ENCODE measurements at regions not wholly inside any gene's neighbourhood (a gene's known extent, or its start where the extent isn't known, plus 50 kb on each side); places are given as distances from the start of the nearest gene placed in this dataset.

GRCh38 chr9:89554307-89555035, 50.3 kb upstream of the GADD45G start:
- DNase-seq (ENCODE audit: extremely low read depth, insufficient read length): no peak
- TF ChIP-seq CTCF (IDR thresholded peaks at IDR 0.05; ENCODE audit: insufficient read depth, low read length, poor library complexity, severe bottlenecking): no peak

DNA sequence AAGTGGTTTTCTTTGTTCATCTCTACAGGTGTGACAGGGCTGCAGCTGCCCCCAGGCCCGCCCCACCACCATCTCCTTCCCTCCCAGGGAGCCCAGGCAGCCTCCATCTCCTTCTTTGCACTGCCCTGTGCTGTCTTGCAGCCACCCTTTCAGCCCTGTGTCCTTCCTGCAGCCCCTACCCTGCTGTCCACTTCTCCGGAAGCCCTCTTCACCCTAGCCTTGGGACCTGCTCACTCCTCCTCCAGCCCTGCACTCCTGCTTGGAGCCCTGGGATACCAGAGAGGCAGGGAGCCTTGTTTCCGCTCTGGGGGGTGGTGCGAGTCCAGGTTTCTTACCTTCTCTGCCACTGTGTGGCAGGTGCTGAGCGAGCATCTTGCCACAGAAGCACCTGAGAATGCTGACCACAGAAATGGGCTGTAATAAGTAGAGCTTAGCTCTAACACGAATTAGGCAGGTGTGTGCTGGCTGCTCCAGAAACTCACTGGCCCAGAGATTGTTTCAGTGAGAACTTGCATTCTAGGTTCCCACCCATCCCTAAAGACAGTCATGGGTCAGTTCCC, 51.3 kb upstream of the GADD45G start:
- no peak for TF ChIP-seq CTCF (IDR thresholded peaks at IDR 0.05; ENCODE audit: insufficient read depth, low read length, poor library complexity, severe bottlenecking)
- no peak overlapping the region for H3K4me3 ChIP-seq (replicated peaks; ENCODE audit: low read depth, low read length)

More at GRCh38 chr9:89554307-89555035, 50.3 kb upstream of the GADD45G start:
- Histone ChIP-seq H3K36me3 (ENCODE audit: control insufficient read depth, insufficient read depth, low read length) (no peaks in the 10 kb centered on the region), H3K27me3 (replicated peaks; ENCODE audit: control insufficient read depth, insufficient read depth, low read length) (no peaks in the 10 kb centered on the region; the same call in 1 of the 2 replicates), H3K4me3 (replicated peaks; ENCODE audit: low read depth, low read length) (no peak overlapping the region)

GRCh38 chr9:89550346-89550927, 52.5 kb upstream of the SEMA4D start:
- Histone ChIP-seq H3K4me3 (replicated peaks; ENCODE audit: low read depth, low read length) (no peak overlapping the region), H3K36me3 (ENCODE audit: control insufficient read depth, insufficient read depth, low read length) (no peaks in the 10 kb centered on the region), H3K27me3 (replicated peaks; ENCODE audit: control insufficient read depth, insufficient read depth, low read length) (no peaks in the 10 kb centered on the region)
- TF ChIP-seq CTCF (IDR thresholded peaks at IDR 0.05; ENCODE audit: insufficient read depth, low read length, poor library complexity, severe bottlenecking): no peak
- no peak for DNase-seq (ENCODE audit: extremely low read depth, insufficient read length)

More for the DNA sequence above, 51.3 kb upstream of the GADD45G start:
- no peak for DNase-seq (ENCODE audit: extremely low read depth, insufficient read length)
- no peaks in the 10 kb centered on the region for H3K36me3 ChIP-seq (ENCODE audit: control insufficient read depth, insufficient read depth, low read length)
- no peaks in the 10 kb centered on the region; the same call in 1 of the 2 replicates for H3K27me3 ChIP-seq (replicated peaks; ENCODE audit: control insufficient read depth, insufficient read depth, low read length)

DNA sequence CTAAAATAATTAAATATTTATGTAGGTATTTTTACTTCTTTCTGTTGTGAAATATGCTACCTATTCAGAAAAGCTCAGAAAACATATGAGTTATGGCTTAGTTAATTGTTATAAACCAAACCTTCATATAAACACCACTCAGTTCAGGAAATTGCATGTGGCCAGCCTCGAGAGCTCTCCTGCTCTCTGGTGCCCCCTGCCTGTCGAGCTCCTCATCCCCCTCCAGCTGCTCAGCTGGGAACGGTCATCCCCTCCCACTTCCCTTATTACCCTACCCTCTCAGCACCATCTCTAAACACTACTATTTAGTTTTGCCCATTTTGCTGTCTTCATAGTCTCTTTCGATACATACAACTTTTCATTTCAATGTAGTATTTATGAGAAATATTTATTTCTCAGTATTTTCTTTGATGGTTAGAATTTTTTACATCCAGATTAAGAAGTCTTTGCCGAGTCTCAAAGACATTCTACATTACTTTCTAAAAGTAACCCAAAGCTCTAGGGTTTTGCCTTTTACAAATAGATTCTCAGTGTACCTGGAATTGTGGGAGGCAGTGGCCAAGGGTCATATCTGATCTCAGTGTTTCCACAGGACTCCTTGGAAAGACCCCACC, 51.2 kb upstream of the SEMA4D start:
- TF ChIP-seq CTCF (IDR thresholded peaks at IDR 0.05; ENCODE audit: insufficient read depth, low read length, poor library complexity, severe bottlenecking): peak; percentile 95
- DNase-seq (ENCODE audit: extremely low read depth, insufficient read length): peak; percentile 74
- Histone ChIP-seq H3K4me3 (replicated peaks; ENCODE audit: low read depth, low read length) (no peak overlapping the region), H3K36me3 (ENCODE audit: control insufficient read depth, insufficient read depth, low read length) (no peaks in the 10 kb centered on the region), H3K27me3 (replicated peaks; ENCODE audit: control insufficient read depth, insufficient read depth, low read length) (no peaks in the 10 kb centered on the region)

- no peaks in the 10 kb centered on the region for H3K27me3 ChIP-seq (replicated peaks; ENCODE audit: control insufficient read depth, insufficient read depth, low read length)
- H3K4me3 ChIP-seq (replicated peaks; ENCODE audit: low read depth, low read length): no peak overlapping the region
- TF ChIP-seq CTCF (IDR thresholded peaks at IDR 0.05; ENCODE audit: insufficient read depth, low read length, poor library complexity, severe bottlenecking): no peak
- no peak for DNase-seq (ENCODE audit: extremely low read depth, insufficient read length)
- no peaks in the 10 kb centered on the region for H3K36me3 ChIP-seq (ENCODE audit: control insufficient read depth, insufficient read depth, low read length)
Observed at GRCh38 chr9:89548071-89548638, 50.2 kb upstream of the SEMA4D start.
